IMR-90 (cell line): ENCODE measurements at regions not wholly inside any gene's neighbourhood (a gene's known extent, or its start where the extent isn't known, plus 50 kb on each side); places are given as distances from the start of the nearest gene placed in this dataset.

Experiments
- ATAC-seq: fragments of 200-7000 bp; cut with Tn5 transposase; 2 replicates; pipeline ENCODE4 v1.9.1; 2020; ENCODE audit warnings: low read depth, mild to moderate bottlenecking, moderate library complexity
- BruUV-seq: library from RNA; stranded (reverse); fragments of 400-500 nt; replicated peaks from 2 replicates; lab custom pipeline; 2021; lab: Mats Ljungman, UMichigan
- CTCF ChIA-PET: fragments of 300-600 bp; formaldehyde crosslinking; extraction: SDS; loops from one replicate; lab custom pipeline; 2021; ENCODE audit warnings: antibody characterized with exemption; lab: Yijun Ruan, JAX
- POLR2A ChIA-PET: fragments of 300-600 bp; sonication (Branson Sonifier 250); formaldehyde crosslinking; loops from one replicate; lab custom pipeline; 2022; ENCODE audit warnings: antibody characterized with exemption; ENCODE audit not compliant: unreplicated experiment; lab: Charles Lee
- DNase-seq: peaks from one replicate; pipeline ENCODE4 v3.0.0; 2013
- H2AFZ ChIP-seq: replicated peaks from 2 replicates; pipeline ENCODE3; 2013; ENCODE audit warnings: low read length, mild to moderate bottlenecking; ENCODE audit not compliant: poor library complexity
- H2AK5ac ChIP-seq: 2 replicates; pipeline ENCODE4 v1.6.1; 2013; ENCODE audit warnings: low read depth, low read length, inconsistent platforms
- H2AK9ac ChIP-seq: replicated peaks from 2 replicates; pipeline ENCODE3; 2013; ENCODE audit warnings: mild to moderate bottlenecking, low read depth, low read length, moderate library complexity; ENCODE audit not compliant: poor library complexity
- H2BK120ac ChIP-seq: 2 replicates; pipeline ENCODE4 v1.6.1; 2013; ENCODE audit warnings: low read depth, low read length, inconsistent platforms
- H2BK15ac ChIP-seq: 3 replicates; pipeline ENCODE4 v1.6.1; 2013; ENCODE audit warnings: low read depth, low read length, inconsistent platforms
- H2BK20ac ChIP-seq: 2 replicates; pipeline ENCODE4 v1.6.1; 2013; ENCODE audit warnings: low read depth, mild to moderate bottlenecking, inconsistent platforms, low read length, moderate library complexity
- H2BK5ac ChIP-seq: 2 replicates; pipeline ENCODE4 v1.6.1; 2013; ENCODE audit warnings: mild to moderate bottlenecking, low read depth, low read length, inconsistent platforms; ENCODE audit not compliant: poor library complexity, severe bottlenecking
- H3K14ac ChIP-seq: replicated peaks from 2 replicates; pipeline ENCODE4 v1.6.1; 2013; ENCODE audit warnings: low read depth, low read length, inconsistent platforms
- H3K18ac ChIP-seq: 2 replicates; pipeline ENCODE4 v1.6.1; 2013; ENCODE audit warnings: low read depth, low read length, control low read depth
- H3K23ac ChIP-seq: 2 replicates; pipeline ENCODE4 v1.6.1; 2013; ENCODE audit warnings: low read depth, low read length, inconsistent platforms
- H3K27ac ChIP-seq: 2 replicates; pipeline ENCODE4 v1.5.1; 2013; ENCODE audit warnings: mild to moderate bottlenecking, control low read depth, low read length; ENCODE audit not compliant: insufficient read depth
- H3K27me3 ChIP-seq: 2 replicates; pipeline ENCODE4 v1.6.1; 2013; ENCODE audit warnings: low read length; ENCODE audit not compliant: control insufficient read depth, insufficient read depth
- H3K36me3 ChIP-seq: 2 replicates; pipeline ENCODE4 v1.6.1; 2013; ENCODE audit warnings: low read length, mixed read lengths; ENCODE audit not compliant: control insufficient read depth, insufficient read depth
- H3K4ac ChIP-seq: 2 replicates; pipeline ENCODE4 v1.6.1; 2013; ENCODE audit warnings: low read depth, low read length, inconsistent platforms
- H3K4me1 ChIP-seq: 2 replicates; pipeline ENCODE4 v1.6.1; 2013; ENCODE audit warnings: low read length, mixed read lengths; ENCODE audit not compliant: control insufficient read depth, insufficient read depth
- H3K4me2 ChIP-seq: 2 replicates; pipeline ENCODE4 v1.6.1; 2013; ENCODE audit warnings: low read depth, mild to moderate bottlenecking, control low read depth, low read length, moderate library complexity
- H3K4me3 ChIP-seq: 2 replicates; pipeline ENCODE4 v1.5.1; 2013; ENCODE audit warnings: low read depth, mild to moderate bottlenecking, control low read depth, low read length, moderate library complexity; ENCODE audit not compliant: insufficient read depth
- H3K56ac ChIP-seq: 2 replicates; pipeline ENCODE4 v1.6.1; 2013; ENCODE audit warnings: low read length, inconsistent platforms; ENCODE audit not compliant: insufficient read depth; ENCODE audit errors: extremely low read depth
- H3K79me1 ChIP-seq, 2 experiments: 2 replicates each; pipeline ENCODE4 v1.6.1; 2013; ENCODE audit warnings: low read length in 2 of 2, inconsistent platforms in 1 of 2, low read depth in 1 of 2
- H3K9ac ChIP-seq: 2 replicates; pipeline ENCODE4 v1.6.1; 2013; ENCODE audit warnings: low read depth, low read length, control low read depth
- H3K9me1 ChIP-seq: 2 replicates; pipeline ENCODE4 v1.6.1; 2013; ENCODE audit warnings: low read length, inconsistent platforms; ENCODE audit not compliant: insufficient read depth
- H3K9me3 ChIP-seq: 2 replicates; pipeline ENCODE4 v1.6.1; 2013; ENCODE audit warnings: low read length; ENCODE audit not compliant: control insufficient read depth, insufficient read depth
- H4K20me1 ChIP-seq: 2 replicates; pipeline ENCODE4 v1.6.1; 2013; ENCODE audit warnings: low read length, inconsistent platforms; ENCODE audit not compliant: insufficient read depth
- H4K5ac ChIP-seq: 2 replicates; pipeline ENCODE4 v1.6.1; 2013; ENCODE audit warnings: mild to moderate bottlenecking, low read depth, low read length, control low read depth
- H4K8ac ChIP-seq, 2 experiments: 2 replicates each; pipeline ENCODE4 v1.6.1; 2013; ENCODE audit warnings: low read depth in 2 of 2, low read length in 2 of 2, control low read depth in 1 of 2, inconsistent platforms in 1 of 2
- H4K91ac ChIP-seq: 2 replicates; pipeline ENCODE4 v1.6.1; 2013; ENCODE audit warnings: low read depth, low read length, inconsistent platforms; ENCODE audit not compliant: insufficient read depth
- BHLHE40 ChIP-seq: fragments of 150-350 bp; IDR thresholded peaks from 2 replicates; pipeline ENCODE4 v1.6.1; 2016; ENCODE audit warnings: mild to moderate bottlenecking, low read depth, low read length
- CEBPB ChIP-seq: IDR thresholded peaks from 2 replicates; pipeline ENCODE4 v1.6.1; 2012; ENCODE audit warnings: low read depth, low read length, improper control_type of control experiment
- CHD1 ChIP-seq: IDR thresholded peaks from 2 replicates; pipeline ENCODE4 v1.6.1; 2012; ENCODE audit warnings: low read depth, low read length, improper control_type of control experiment
- FOS ChIP-seq: fragments of 150-350 bp; IDR thresholded peaks from 2 replicates; pipeline ENCODE4 v1.6.1; 2016; ENCODE audit warnings: low read depth, low read length
- MAFK ChIP-seq: IDR thresholded peaks from 2 replicates; pipeline ENCODE4 v1.6.1; 2012; ENCODE audit warnings: low read depth, low read length, improper control_type of control experiment
- MAZ ChIP-seq: IDR thresholded peaks from 2 replicates; pipeline ENCODE4 v1.6.1; 2012; ENCODE audit warnings: low read depth, mild to moderate bottlenecking, low read length, improper control_type of control experiment, moderate library complexity, borderline replicate concordance
- MXI1 ChIP-seq: IDR thresholded peaks from 2 replicates; pipeline ENCODE4 v1.6.1; 2012; ENCODE audit warnings: low read depth, mild to moderate bottlenecking, low read length, moderate library complexity, borderline replicate concordance
- POLR2A ChIP-seq: IDR thresholded peaks from 2 replicates; pipeline ENCODE4 v1.6.1; 2012; ENCODE audit warnings: mild to moderate bottlenecking, low read depth, low read length
- RAD21 ChIP-seq: IDR thresholded peaks from 2 replicates; pipeline ENCODE4 v1.6.1; 2012; ENCODE audit warnings: low read length, improper control_type of control experiment
- RCOR1 ChIP-seq: IDR thresholded peaks from 2 replicates; pipeline ENCODE4 v1.6.1; 2012; ENCODE audit warnings: mild to moderate bottlenecking, low read length, improper control_type of control experiment; ENCODE audit not compliant: insufficient replicate concordance
- RFX5 ChIP-seq: IDR thresholded peaks from 2 replicates; pipeline ENCODE4 v1.8.0; 2012; ENCODE audit warnings: low read depth, mild to moderate bottlenecking, low read length, moderate library complexity
- SMC3 ChIP-seq: fragments of 150-350 bp; IDR thresholded peaks from 2 replicates; pipeline ENCODE4 v1.6.1; 2016; ENCODE audit warnings: low read depth, mild to moderate bottlenecking, antibody characterized with exemption, low read length, moderate library complexity
- WGBS, 2 experiments: methylation state at CpG; one replicate each; pipeline versions ENCODE4 v1.1.5 to v1.1.7; 2013; ENCODE audit warnings: missing lambda C conversion rate in 2 of 2; ENCODE audit not compliant: insufficient read length in 1 of 2; ENCODE audit errors: extremely low coverage in 2 of 2; 5-methylcytosine and 5-hydroxymethylcytosine counted together
- dilution Hi-C: fragments of 300-500 bp; cut with HindIII; formaldehyde crosslinking; loops from one replicate; pipeline ENCODE4 v1.14.3; 2018; ENCODE audit warnings: low sequenced_read_pairs; ENCODE audit not compliant: unreplicated experiment
- in situ Hi-C: fragments of 300-500 bp; cut with MboI; formaldehyde crosslinking; loops from 3 replicates; pipeline ENCODE4 v1.14.3; 2019; ENCODE audit warnings: low sequenced_read_pairs, inconsistent platforms, mixed read lengths
- intact Hi-C: fragments of 100-400 bp; cut with micrococcal nuclease; formaldehyde crosslinking; loops from 2 replicates; pipeline ENCODE4 v1.10.0; 2022
- TF ChIP-seq, protein P1 (sequence below): fragments of 150-350 bp; IDR thresholded peaks from 2 replicates; pipeline ENCODE4 v1.6.1; 2016; ENCODE audit warnings: low read depth, mild to moderate bottlenecking, low read length, moderate library complexity, borderline replicate concordance
- TF ChIP-seq, protein P2 (sequence below): fragments of 150-350 bp; IDR thresholded peaks from 2 replicates; pipeline ENCODE4 v1.6.1; 2017; ENCODE audit warnings: mild to moderate bottlenecking, antibody characterized with exemption, low read length, low read depth
- TF ChIP-seq, protein P3 (sequence below): conservative IDR thresholded peaks from 2 replicates; pipeline ENCODE4 v1.5.1; 2012; ENCODE audit warnings: mild to moderate bottlenecking, low read depth, low read length, improper control_type of control experiment

DNA sequence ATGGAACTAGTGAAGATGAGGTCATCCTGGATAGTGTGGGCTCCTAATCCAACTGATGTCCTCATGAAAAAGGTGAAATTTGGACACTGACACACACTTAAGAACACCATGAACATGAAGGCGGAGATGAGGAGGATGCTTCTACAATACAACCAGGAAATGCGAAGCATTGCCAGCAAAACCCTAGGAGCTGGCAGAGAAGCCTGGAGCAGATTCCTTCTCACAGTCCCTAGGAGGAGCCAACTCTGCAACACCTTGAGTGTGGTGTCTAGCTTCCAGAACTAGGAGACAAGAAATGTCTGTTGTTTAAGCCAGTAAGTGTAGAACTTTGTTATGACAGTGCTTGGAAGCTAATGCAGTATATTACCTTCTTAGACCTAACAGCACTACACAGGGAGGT lies 191.9 kb upstream of the PWP1 start:
- H2AK5ac ChIP-seq = no peak overlapping the region
- no peak overlapping the region for H3K9ac ChIP-seq
- H3K9me3 ChIP-seq = peaks cover 2% of the 10 kb centered on the region; the same call in 1 of the 2 replicates
- H4K91ac ChIP-seq = no peak overlapping the region
- H4K5ac ChIP-seq = no peak overlapping the region
- 80% methylated on average over 1 of the region's 2 CpGs; no CpG with 5 or more reads in 1 of the 2 experiments for WGBS, 2 experiments
- H3K4me2 ChIP-seq = no peak overlapping the region
- in situ Hi-C loops = no loop called here
- no peaks in the 10 kb centered on the region for H3K4me1 ChIP-seq
- dilution Hi-C loops = no loop called here
- no peak overlapping the region for H3K4ac ChIP-seq
- no peak overlapping the region for H4K8ac ChIP-seq
- DNase-seq = no peak
- H2AFZ ChIP-seq = no peak overlapping the region
- no peak overlapping the region for H3K23ac ChIP-seq
- ChIA-PET POLR2A (no interaction called here), CTCF (interaction anchor here (0.6 kb wide), 3 partner anchors 10 to 65 kb away, joined by 3 to 5 read pairs (median 3); no protein-coding TSS in a partner anchor)
- TF ChIP-seq MAFK (no peak), CHD1 (no peak), FOS (no peak), POLR2A (no peak), MXI1 (no peak), RAD21 (no peak), BHLHE40 (no peak), MAZ (no peak), RFX5 (no peak), CEBPB (no peak), SMC3 (no peak), RCOR1 (no peak)
- TF ChIP-seq, protein P1, sequence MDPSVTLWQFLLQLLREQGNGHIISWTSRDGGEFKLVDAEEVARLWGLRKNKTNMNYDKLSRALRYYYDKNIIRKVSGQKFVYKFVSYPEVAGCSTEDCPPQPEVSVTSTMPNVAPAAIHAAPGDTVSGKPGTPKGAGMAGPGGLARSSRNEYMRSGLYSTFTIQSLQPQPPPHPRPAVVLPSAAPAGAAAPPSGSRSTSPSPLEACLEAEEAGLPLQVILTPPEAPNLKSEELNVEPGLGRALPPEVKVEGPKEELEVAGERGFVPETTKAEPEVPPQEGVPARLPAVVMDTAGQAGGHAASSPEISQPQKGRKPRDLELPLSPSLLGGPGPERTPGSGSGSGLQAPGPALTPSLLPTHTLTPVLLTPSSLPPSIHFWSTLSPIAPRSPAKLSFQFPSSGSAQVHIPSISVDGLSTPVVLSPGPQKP = no peak
- TF ChIP-seq, protein P2, sequence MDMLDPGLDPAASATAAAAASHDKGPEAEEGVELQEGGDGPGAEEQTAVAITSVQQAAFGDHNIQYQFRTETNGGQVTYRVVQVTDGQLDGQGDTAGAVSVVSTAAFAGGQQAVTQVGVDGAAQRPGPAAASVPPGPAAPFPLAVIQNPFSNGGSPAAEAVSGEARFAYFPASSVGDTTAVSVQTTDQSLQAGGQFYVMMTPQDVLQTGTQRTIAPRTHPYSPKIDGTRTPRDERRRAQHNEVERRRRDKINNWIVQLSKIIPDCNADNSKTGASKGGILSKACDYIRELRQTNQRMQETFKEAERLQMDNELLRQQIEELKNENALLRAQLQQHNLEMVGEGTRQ = no peak
- TF ChIP-seq, protein P3, sequence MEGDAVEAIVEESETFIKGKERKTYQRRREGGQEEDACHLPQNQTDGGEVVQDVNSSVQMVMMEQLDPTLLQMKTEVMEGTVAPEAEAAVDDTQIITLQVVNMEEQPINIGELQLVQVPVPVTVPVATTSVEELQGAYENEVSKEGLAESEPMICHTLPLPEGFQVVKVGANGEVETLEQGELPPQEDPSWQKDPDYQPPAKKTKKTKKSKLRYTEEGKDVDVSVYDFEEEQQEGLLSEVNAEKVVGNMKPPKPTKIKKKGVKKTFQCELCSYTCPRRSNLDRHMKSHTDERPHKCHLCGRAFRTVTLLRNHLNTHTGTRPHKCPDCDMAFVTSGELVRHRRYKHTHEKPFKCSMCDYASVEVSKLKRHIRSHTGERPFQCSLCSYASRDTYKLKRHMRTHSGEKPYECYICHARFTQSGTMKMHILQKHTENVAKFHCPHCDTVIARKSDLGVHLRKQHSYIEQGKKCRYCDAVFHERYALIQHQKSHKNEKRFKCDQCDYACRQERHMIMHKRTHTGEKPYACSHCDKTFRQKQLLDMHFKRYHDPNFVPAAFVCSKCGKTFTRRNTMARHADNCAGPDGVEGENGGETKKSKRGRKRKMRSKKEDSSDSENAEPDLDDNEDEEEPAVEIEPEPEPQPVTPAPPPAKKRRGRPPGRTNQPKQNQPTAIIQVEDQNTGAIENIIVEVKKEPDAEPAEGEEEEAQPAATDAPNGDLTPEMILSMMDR = no peak
- no peak overlapping the region for H3K56ac ChIP-seq
- H2AK9ac ChIP-seq = no peak overlapping the region
- no peaks in the 10 kb centered on the region for H3K9me1 ChIP-seq
- no peak overlapping the region for H3K27ac ChIP-seq
- H3K14ac ChIP-seq = no peak overlapping the region
- intact Hi-C loops = no loop called here
- H3K27me3 ChIP-seq = no peaks in the 10 kb centered on the region
- no peak overlapping the region for H2BK120ac ChIP-seq
- H3K79me1 ChIP-seq = no peaks in the 10 kb centered on the region
- H2BK20ac ChIP-seq = no peak overlapping the region
- BruUV-seq = no TSS peak
- H3K18ac ChIP-seq = no peak overlapping the region
- H4K20me1 ChIP-seq = no peaks in the 10 kb centered on the region
- no peak overlapping the region for H3K4me3 ChIP-seq
- no peak for ATAC-seq
- H3K36me3 ChIP-seq = no peaks in the 10 kb centered on the region
- H2BK5ac ChIP-seq = no peak overlapping the region
- H2BK15ac ChIP-seq = no peak overlapping the region
